Neural progenitor cell (in vitro differentiated cells): ENCODE measurements at regions not wholly inside any gene's neighbourhood (a gene's known extent, or its start where the extent isn't known, plus 50 kb on each side); places are given as distances from the start of the nearest gene placed in this dataset.

Experiments used
- DNase-seq: peaks from one replicate; pipeline ENCODE4 v3.0.0-alpha.2; 2016; ENCODE audit warnings: low spot score
- H2AFZ ChIP-seq: fragments of 200-600 bp; sonication (generic); replicated peaks from 2 replicates; pipeline ENCODE4 v1.6.1; 2016; ENCODE audit warnings: antibody characterized with exemption
- H3F3A ChIP-seq: fragments of 200-600 bp; sonication (generic); 2 replicates; pipeline ENCODE4 v1.6.1; 2016; ENCODE audit warnings: antibody characterized with exemption, low read depth
- H3K27ac ChIP-seq: fragments of 200-600 bp; sonication (generic); 2 replicates; pipeline ENCODE4 v1.5.1; 2016; ENCODE audit warnings: mild to moderate bottlenecking
- H3K27me3 ChIP-seq: fragments of 200-600 bp; sonication (generic); 2 replicates; pipeline ENCODE4 v1.6.1; 2016; ENCODE audit warnings: mild to moderate bottlenecking, moderate library complexity
- H3K36me3 ChIP-seq: fragments of 200-600 bp; sonication (generic); 2 replicates; pipeline ENCODE4 v1.5.1; 2016
- H3K4me1 ChIP-seq: fragments of 200-600 bp; sonication (generic); 2 replicates; pipeline ENCODE4 v1.6.1; 2016; ENCODE audit warnings: mixed run types
- H3K4me2 ChIP-seq: fragments of 200-600 bp; sonication (generic); 2 replicates; pipeline ENCODE4 v1.6.1; 2016
- H3K4me3 ChIP-seq: fragments of 200-600 bp; sonication (generic); 2 replicates; pipeline ENCODE4 v1.5.1; 2016
- H3K79me2 ChIP-seq: fragments of 200-600 bp; sonication (generic); 2 replicates; pipeline ENCODE4 v1.6.1; 2016; ENCODE audit warnings: low read depth
- H3K9ac ChIP-seq: fragments of 200-600 bp; sonication (generic); 2 replicates; pipeline ENCODE4 v1.6.1; 2016
- H3K9me3 ChIP-seq: fragments of 200-600 bp; sonication (generic); 2 replicates; pipeline ENCODE4 v1.5.1; 2016; ENCODE audit warnings: low read depth
- H4K20me1 ChIP-seq: fragments of 200-600 bp; sonication (generic); 2 replicates; pipeline ENCODE4 v1.6.1; 2016; ENCODE audit warnings: low read depth
- H3K27ac Mint-ChIP-seq: 3 replicates; pipeline ENCODE4 v1.8.0; 2021; ENCODE audit warnings: mixed read lengths
- H3K27me3 Mint-ChIP-seq: 2 replicates; pipeline ENCODE4 v1.8.0; 2022; ENCODE audit warnings: low read depth, mild to moderate bottlenecking, inconsistent platforms, moderate library complexity, mixed read lengths; ENCODE audit not compliant: insufficient read depth
- H3K36me3 Mint-ChIP-seq: 3 replicates; pipeline ENCODE4 v1.8.0; 2021; ENCODE audit warnings: mixed read lengths
- H3K4me1 Mint-ChIP-seq: 3 replicates; pipeline ENCODE4 v1.8.0; 2021; ENCODE audit warnings: mixed read lengths
- H3K4me3 Mint-ChIP-seq: 3 replicates; pipeline ENCODE4 v1.8.0; 2021; ENCODE audit warnings: mild to moderate bottlenecking, moderate library complexity, mixed read lengths
- H3K9me3 Mint-ChIP-seq: 3 replicates; pipeline ENCODE4 v1.8.0; 2020; ENCODE audit warnings: mixed read lengths
- EZH2 ChIP-seq: fragments of 200-600 bp; sonication (generic); IDR thresholded peaks from 2 replicates; pipeline ENCODE4 v1.6.1; 2017; ENCODE audit warnings: antibody characterized with exemption, mild to moderate bottlenecking, moderate library complexity
- EZH2phosphoT487 ChIP-seq: fragments of 200-600 bp; sonication (generic); IDR thresholded peaks from 2 replicates; pipeline ENCODE4 v1.6.1; 2017; ENCODE audit warnings: antibody characterized with exemption
- TF ChIP-seq, protein P1 (sequence below): fragments of 200-600 bp; sonication (generic); IDR thresholded peaks from 2 replicates; pipeline ENCODE4 v1.5.1; 2017; ENCODE audit warnings: antibody characterized with exemption, mild to moderate bottlenecking

DNA sequence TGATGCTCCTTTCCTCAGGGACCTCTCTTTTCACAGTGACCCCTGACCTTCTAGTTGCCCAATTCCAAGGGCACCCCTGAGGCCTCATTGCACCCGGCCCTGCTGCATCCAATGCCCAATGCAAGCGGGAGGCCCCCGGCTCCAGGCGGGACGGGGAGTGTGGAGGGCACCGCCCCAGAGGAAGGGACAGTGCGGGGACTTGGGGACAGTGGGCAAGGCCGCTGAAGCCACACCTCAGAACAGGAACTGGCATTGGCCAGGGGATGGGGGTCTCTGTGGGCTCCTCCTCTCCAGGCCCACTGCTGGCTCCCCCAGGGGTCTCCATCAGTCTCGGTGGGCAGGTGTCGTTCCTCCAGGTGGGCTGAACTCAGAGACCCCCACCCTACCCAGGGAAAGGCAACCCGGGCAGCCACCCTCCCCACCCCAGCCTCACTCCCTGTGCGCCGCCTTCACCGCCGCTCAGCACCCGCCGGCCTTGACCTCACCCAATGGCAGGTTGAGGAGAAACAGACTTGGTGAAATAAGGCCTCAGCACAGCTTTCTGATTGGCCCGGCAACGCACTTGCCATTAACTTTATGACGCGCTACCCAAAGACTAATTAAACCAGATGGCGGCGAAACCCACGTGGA lies 1312.0 kb downstream of the BRD1 start:
- Histone ChIP-seq H3K4me2 (no peak overlapping the region), H3K4me1 (peaks cover 13% of the 10 kb centered on the region), H3F3A (no peaks in the 10 kb centered on the region), H3K79me2 (no peaks in the 10 kb centered on the region), H4K20me1 (no peaks in the 10 kb centered on the region), H3K9me3 (no peaks in the 10 kb centered on the region), H3K36me3 (no peaks in the 10 kb centered on the region), H2AFZ (no peak overlapping the region), H3K4me3 (no peak overlapping the region), H3K27ac (no peak overlapping the region), H3K9ac (no peak overlapping the region), H3K27me3 (no peaks in the 10 kb centered on the region)
- Mint-ChIP-seq H3K27me3 (peaks cover 4% of the 10 kb centered on the region), H3K36me3 (no peaks in the 10 kb centered on the region), H3K4me1 (peaks cover 32% of the 10 kb centered on the region), H3K4me3 (no peak overlapping the region), H3K27ac (no peak overlapping the region), H3K9me3 (no peaks in the 10 kb centered on the region)
- no peak for TF ChIP-seq EZH2
- no peak for TF ChIP-seq EZH2phosphoT487
- TF ChIP-seq, protein P1, sequence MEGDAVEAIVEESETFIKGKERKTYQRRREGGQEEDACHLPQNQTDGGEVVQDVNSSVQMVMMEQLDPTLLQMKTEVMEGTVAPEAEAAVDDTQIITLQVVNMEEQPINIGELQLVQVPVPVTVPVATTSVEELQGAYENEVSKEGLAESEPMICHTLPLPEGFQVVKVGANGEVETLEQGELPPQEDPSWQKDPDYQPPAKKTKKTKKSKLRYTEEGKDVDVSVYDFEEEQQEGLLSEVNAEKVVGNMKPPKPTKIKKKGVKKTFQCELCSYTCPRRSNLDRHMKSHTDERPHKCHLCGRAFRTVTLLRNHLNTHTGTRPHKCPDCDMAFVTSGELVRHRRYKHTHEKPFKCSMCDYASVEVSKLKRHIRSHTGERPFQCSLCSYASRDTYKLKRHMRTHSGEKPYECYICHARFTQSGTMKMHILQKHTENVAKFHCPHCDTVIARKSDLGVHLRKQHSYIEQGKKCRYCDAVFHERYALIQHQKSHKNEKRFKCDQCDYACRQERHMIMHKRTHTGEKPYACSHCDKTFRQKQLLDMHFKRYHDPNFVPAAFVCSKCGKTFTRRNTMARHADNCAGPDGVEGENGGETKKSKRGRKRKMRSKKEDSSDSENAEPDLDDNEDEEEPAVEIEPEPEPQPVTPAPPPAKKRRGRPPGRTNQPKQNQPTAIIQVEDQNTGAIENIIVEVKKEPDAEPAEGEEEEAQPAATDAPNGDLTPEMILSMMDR = no peak
- no peak for DNase-seq

DNA sequence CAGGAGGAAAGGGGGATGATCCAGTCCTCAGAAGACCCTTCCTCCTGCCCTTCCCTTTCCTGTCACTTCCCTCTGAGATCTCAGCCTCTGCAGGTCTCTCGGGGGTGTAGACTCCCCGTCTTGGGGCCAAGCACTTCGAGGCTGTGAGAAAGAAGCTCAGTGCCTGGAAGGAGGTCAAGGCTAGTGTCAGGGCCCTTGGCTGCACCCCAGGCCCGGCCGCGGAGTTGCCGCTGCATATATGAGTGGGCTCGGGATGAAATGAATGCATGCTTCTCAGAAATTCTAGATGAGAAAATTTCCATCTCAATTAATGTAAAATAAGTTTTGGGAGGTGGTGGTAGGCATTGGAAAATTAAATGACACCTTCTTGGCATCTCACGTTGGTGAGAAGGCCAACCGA lies 1313.7 kb downstream of the BRD1 start:
- H3K9ac ChIP-seq = no peak overlapping the region
- no peak overlapping the region for H3K4me3 ChIP-seq
- no peak for TF ChIP-seq EZH2phosphoT487
- no peak for TF ChIP-seq EZH2
- TF ChIP-seq, protein P1 = no peak
- Mint-ChIP-seq H3K27me3 (peaks cover 2% of the 10 kb centered on the region), H3K36me3 (peaks cover 5% of the 10 kb centered on the region), H3K27ac (no peak overlapping the region), H3K9me3 (no peaks in the 10 kb centered on the region), H3K4me1 (peaks cover 18% of the 10 kb centered on the region), H3K4me3 (no peak overlapping the region)
- no peaks in the 10 kb centered on the region for H3K36me3 ChIP-seq
- H3K27me3 ChIP-seq = no peaks in the 10 kb centered on the region
- H4K20me1 ChIP-seq = no peaks in the 10 kb centered on the region
- no peak overlapping the region for H2AFZ ChIP-seq
- DNase-seq = no peak
- H3K9me3 ChIP-seq = no peaks in the 10 kb centered on the region
- H3F3A ChIP-seq = no peaks in the 10 kb centered on the region
- H3K4me1 ChIP-seq = peaks cover 13% of the 10 kb centered on the region
- H3K4me2 ChIP-seq = no peak overlapping the region
- no peak overlapping the region for H3K27ac ChIP-seq
- H3K79me2 ChIP-seq = no peaks in the 10 kb centered on the region

DNA sequence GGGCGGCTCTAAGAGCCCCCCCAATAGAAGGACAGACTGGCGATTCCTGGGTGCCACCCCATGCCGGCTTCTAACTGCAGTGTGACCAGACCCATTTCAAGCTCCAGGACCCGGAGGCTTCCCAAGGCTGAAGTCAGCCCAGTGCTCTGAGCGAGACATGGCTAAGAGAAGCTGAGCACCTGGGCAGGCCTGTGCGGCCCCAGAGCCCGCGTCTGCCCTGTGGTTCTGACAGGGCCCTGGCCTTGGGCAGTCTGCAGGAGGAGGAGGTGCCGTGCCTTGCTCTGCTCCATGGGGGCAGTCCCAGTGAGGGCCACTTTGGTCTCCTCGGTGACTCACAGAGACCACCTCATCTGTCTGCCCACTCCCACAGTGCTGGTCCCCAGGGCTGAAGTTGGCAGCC lies 1314.2 kb downstream of the BRD1 start:
- Histone ChIP-seq H3K9me3 (no peaks in the 10 kb centered on the region), H3K4me3 (no peak overlapping the region), H3F3A (no peaks in the 10 kb centered on the region), H4K20me1 (no peaks in the 10 kb centered on the region), H3K36me3 (no peaks in the 10 kb centered on the region), H3K4me2 (no peak overlapping the region), H3K27me3 (no peaks in the 10 kb centered on the region), H3K27ac (no peak overlapping the region), H3K79me2 (no peaks in the 10 kb centered on the region), H3K9ac (no peak overlapping the region), H3K4me1 (peaks cover 13% of the 10 kb centered on the region), H2AFZ (no peak overlapping the region)
- Mint-ChIP-seq H3K4me1 (peaks cover 15% of the 10 kb centered on the region), H3K27ac (no peak overlapping the region), H3K27me3 (peaks cover 2% of the 10 kb centered on the region), H3K9me3 (no peaks in the 10 kb centered on the region), H3K36me3 (peaks cover 9% of the 10 kb centered on the region), H3K4me3 (no peak overlapping the region)
- no peak for TF ChIP-seq EZH2
- TF ChIP-seq, protein P1 = no peak
- TF ChIP-seq EZH2phosphoT487 = no peak
- DNase-seq = no peak
